K562 (cell line): ENCODE measurements at regions not wholly inside any gene's neighbourhood (a gene's known extent, or its start where the extent isn't known, plus 50 kb on each side); places are given as distances from the start of the nearest gene placed in this dataset.

Source experiments
- ATAC-seq: fragments of 200-7000 bp; cut with Tn5 transposase; 3 replicates; pipeline ENCODE4 v1.9.1; 2020; ENCODE audit warnings: moderate library complexity
- BruUV-seq: library from RNA; stranded (reverse); fragments of 400-500 nt; replicated peaks from 2 replicates; lab custom pipeline; 2021; lab: Mats Ljungman, UMichigan
- CTCF ChIA-PET: fragments of 300-600 bp; formaldehyde crosslinking; extraction: SDS; loops from one replicate; lab custom pipeline; 2021; ENCODE audit warnings: low intra/inter-chr PET ratio; lab: Yijun Ruan, JAX
- POLR2A ChIA-PET: fragments of 300-600, 350-650 bp; sonication (Branson Sonifier 250); formaldehyde crosslinking; extraction: SDS; loops from one replicate; lab custom pipeline; 2021; ENCODE audit warnings: antibody characterized with exemption, inconsistent platforms; lab: Yijun Ruan, JAX
- DNase-seq, 4 experiments: peaks; one replicate each; pipeline versions ENCODE4 v3.0.0 to v3.0.0-alpha.2; 2011 to 2018; ENCODE audit warnings: low spot score in 3 of 4, mixed read lengths in 3 of 4; ENCODE audit errors: extremely low read depth in 1 of 4
- FAIRE-seq: peaks from 2 replicates; lab custom pipeline; 2011; peaks lifted over from hg19 to GRCh38; lab: Jason Lieb, UNC
- H2AFZ ChIP-seq: 2 replicates; pipeline ENCODE4 v1.6.0; 2011; ENCODE audit warnings: low read depth, low read length, control low read depth, inconsistent platforms
- H3K27ac ChIP-seq: fragments of 200-600 bp; 3 replicates; pipeline ENCODE4 v1.8.0; 2011; ENCODE audit warnings: low read depth, mild to moderate bottlenecking, control low read depth, inconsistent platforms, low read length, moderate library complexity, mixed read lengths; ENCODE audit errors: extremely low read depth
- H3K27me3 ChIP-seq, 2 experiments: fragments of 300-600 bp in 1 of 2; 2 replicates in 1 of 2; 3 replicates in 1 of 2; pipeline versions ENCODE4 v1.6.0 to v1.8.0; 2011; ENCODE audit warnings: inconsistent platforms in 2 of 2, low read length in 2 of 2, mild to moderate bottlenecking in 1 of 2, mixed read lengths in 1 of 2, moderate library complexity in 1 of 2; ENCODE audit not compliant: control insufficient read depth in 2 of 2, insufficient read depth in 2 of 2
- H3K36me3 ChIP-seq: fragments of 300-600 bp; 3 replicates; pipeline ENCODE4 v1.8.0; 2011; ENCODE audit warnings: mild to moderate bottlenecking, low read length, inconsistent platforms; ENCODE audit not compliant: control insufficient read depth, insufficient read depth
- H3K4me1 ChIP-seq, 2 experiments: fragments of 200-600 bp in 1 of 2; replicated peaks in 1 of 2; 2 replicates in 1 of 2; 3 replicates in 1 of 2; pipeline versions ENCODE4 v1.5.1 to v1.8.0; 2011; ENCODE audit warnings: inconsistent platforms in 2 of 2, low read length in 2 of 2, mild to moderate bottlenecking in 1 of 2, mixed read lengths in 1 of 2, moderate library complexity in 1 of 2; ENCODE audit not compliant: control insufficient read depth in 2 of 2, insufficient read depth in 2 of 2
- H3K4me2 ChIP-seq: 2 replicates; pipeline ENCODE4 v1.6.1; 2011; ENCODE audit warnings: low read length, control low read depth, inconsistent platforms, mixed read lengths; ENCODE audit not compliant: insufficient read depth
- H3K4me3 ChIP-seq: fragments of 200-600 bp; sonication (generic), shearing (Covaris generic); 2 replicates; pipeline ENCODE4 v1.5.1; 2016; ENCODE audit warnings: control low read depth, inconsistent platforms
- H3K79me2 ChIP-seq: fragments of 200-600 bp; 3 replicates; pipeline ENCODE4 v1.8.0; 2011; ENCODE audit warnings: low read length, inconsistent platforms; ENCODE audit not compliant: control insufficient read depth, insufficient read depth
- H3K9ac ChIP-seq, 2 experiments: 2 replicates each; pipeline versions ENCODE4 v1.6.0 to v1.6.1; 2011; ENCODE audit warnings: low read depth in 2 of 2, low read length in 2 of 2, control low read depth in 1 of 2, inconsistent platforms in 1 of 2, mild to moderate bottlenecking in 1 of 2, mixed read lengths in 1 of 2; ENCODE audit not compliant: insufficient read depth in 1 of 2
- H3K9me1 ChIP-seq: one replicate; pipeline ENCODE4 v1.6.0; 2011; ENCODE audit warnings: inconsistent platforms, mild to moderate bottlenecking, low read length, moderate library complexity; ENCODE audit not compliant: control insufficient read depth, insufficient read depth
- H3K9me3 ChIP-seq: replicated peaks from 2 replicates; pipeline ENCODE4 v1.5.1; 2011; ENCODE audit warnings: low read depth, low read length, inconsistent platforms; ENCODE audit not compliant: control insufficient read depth, insufficient read depth
- H4K20me1 ChIP-seq: replicated peaks from 2 replicates; pipeline ENCODE4 v1.6.1; 2011; ENCODE audit warnings: low read length, inconsistent platforms, mixed read lengths; ENCODE audit not compliant: control insufficient read depth, insufficient read depth
- CTCF ChIP-seq, 3 experiments: IDR thresholded peaks in 2 of 3; conservative IDR thresholded peaks in 1 of 3; 2 replicates each; pipeline ENCODE4 v1.5.1; 2011 to 2012; ENCODE audit warnings: low read length in 3 of 3, mild to moderate bottlenecking in 3 of 3, control low read depth in 2 of 3, improper control_type of control experiment in 1 of 3, inconsistent platforms in 1 of 3, low read depth in 1 of 3, mixed read lengths in 1 of 3, moderate library complexity in 1 of 3; ENCODE audit not compliant: insufficient read depth in 2 of 3
- RAD21 ChIP-seq, 2 experiments: fragments of 250-450 bp in 1 of 2; fragments of 450-650 bp in 1 of 2; sonication (Bioruptor Pico) in 1 of 2; formaldehyde crosslinking in 1 of 2; IDR thresholded peaks in 1 of 2; conservative IDR thresholded peaks in 1 of 2; 2 replicates each; pipeline versions ENCODE4 v1.4.0 to v1.8.0; 2020 to 2022; ENCODE audit warnings: mild to moderate bottlenecking in 2 of 2, moderate library complexity in 1 of 2
- ZNF717 ChIP-seq: fragments of 250-450 bp; sonication (Bioruptor Pico); IDR thresholded peaks from 2 replicates; pipeline ENCODE4 v1.5.0; 2021
- WGBS: fragments of 100-300 bp; shearing (Covaris generic); methylation state at CpG from one replicate; pipeline ENCODE4 v1.1.6; 2016; ENCODE audit warnings: low coverage, mixed read lengths; ENCODE audit not compliant: insufficient coverage; ENCODE audit errors: missing lambda C conversion rate; 5-methylcytosine and 5-hydroxymethylcytosine counted together
- in situ Hi-C: fragments of 300-500 bp; cut with MboI; formaldehyde crosslinking; loops from 4 replicates; pipeline ENCODE4 v1.15.0; 2018; ENCODE audit warnings: inconsistent platforms, mixed read lengths
- intact Hi-C: fragments of 100-400 bp; cut with micrococcal nuclease; formaldehyde crosslinking; loops from 2 replicates; pipeline ENCODE4 v1.14.2; 2022

- Histone ChIP-seq H4K20me1 (no peaks in the 10 kb centered on the region), H2AFZ (no peak overlapping the region), H3K79me2 (no peaks in the 10 kb centered on the region), H3K9me3 (no peaks in the 10 kb centered on the region), H3K4me3 (no peak overlapping the region), H3K4me1 (no peaks in the 10 kb centered on the region), H3K9ac (no peak overlapping the region), H3K9me1 (no peaks in the 10 kb centered on the region), H3K27ac (no peak overlapping the region), H3K36me3 (no peaks in the 10 kb centered on the region), H3K27me3 (peaks cover 0 to 4% of the 10 kb centered on the region in 2 experiments; a peak in 1 of 5 replicates), H3K4me2 (no peak overlapping the region)
- ChIA-PET POLR2A (no interaction called here), CTCF (no interaction called here)
- TF ChIP-seq ZNF717 (CRISPR knock-in tag): no peak
- peak in 2 of 3 experiments; percentile 15 to 48; a peak in 2 of 6 replicates for TF ChIP-seq CTCF (IDR thresholded peaks at IDR 0.05 in 2 of 3, conservative IDR thresholded peaks at IDR 0.05 in 1 of 3; ENCODE audit: insufficient read depth in 2 of 3, low read depth in 1 of 3, low read length in 3 of 3)
- peak in 1 of 2 experiments; percentile 64; a peak in 2 of 4 replicates for TF ChIP-seq RAD21 (CRISPR knock-in tag; conservative IDR thresholded peaks at IDR 0.05 in 1 of 2, IDR thresholded peaks at IDR 0.05 in 1 of 2)
- intact Hi-C loops: loop anchor here (5.0 kb wide), 1 partner anchor 162 kb away; no protein-coding TSS in a partner anchor
- no TSS peak for BruUV-seq
- no peak for ATAC-seq
- no peak for FAIRE-seq
- in situ Hi-C loops: loop anchor here (10.0 kb wide), 1 partner anchor 265 kb away; no protein-coding TSS in a partner anchor
- DNase-seq: no peak
- 0% methylated on average over 1 of the region's 1 CpG for WGBS
These were observed 105.1 kb upstream of the SLC25A48 start for GRCh38 chr5:135729321-135729786.
